ENCODE measurements at regions not wholly inside any gene's neighbourhood (a gene's known extent, or its start where the extent isn't known, plus 50 kb on each side); places are given as distances from the start of the nearest gene placed in this dataset.

DNA sequence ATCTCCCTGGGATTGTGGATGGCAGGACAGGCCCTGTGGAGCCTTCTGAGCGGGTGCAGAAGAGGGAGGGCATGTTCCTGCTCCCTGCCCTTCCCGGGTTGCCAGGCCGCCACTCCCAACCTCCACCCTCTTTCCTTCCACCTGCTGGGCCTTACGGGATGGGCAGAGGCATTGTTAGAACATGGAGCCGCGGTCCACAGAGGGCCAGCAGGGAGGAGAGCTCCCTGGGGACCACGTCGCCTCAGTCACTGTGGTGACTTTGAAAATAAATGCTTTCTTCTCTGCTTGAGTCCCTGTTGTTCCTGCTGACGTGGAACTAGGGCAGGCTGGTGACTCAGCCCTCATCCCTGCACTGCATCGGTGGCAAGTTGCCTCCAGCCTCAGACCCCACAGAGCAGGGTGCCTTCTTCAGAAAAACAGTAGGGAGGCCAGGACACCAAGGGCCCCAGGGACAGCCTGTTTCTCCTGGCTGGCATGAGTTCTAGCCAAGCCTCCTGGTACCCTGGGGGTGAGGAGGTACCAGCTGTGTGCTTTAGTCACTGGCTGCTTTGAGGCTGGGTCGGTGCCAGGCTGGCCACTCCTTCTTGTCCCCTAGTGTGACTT is 224.9 kb downstream of the SEC14L1 start (continued):
- TF ChIP-seq, protein P1, sequence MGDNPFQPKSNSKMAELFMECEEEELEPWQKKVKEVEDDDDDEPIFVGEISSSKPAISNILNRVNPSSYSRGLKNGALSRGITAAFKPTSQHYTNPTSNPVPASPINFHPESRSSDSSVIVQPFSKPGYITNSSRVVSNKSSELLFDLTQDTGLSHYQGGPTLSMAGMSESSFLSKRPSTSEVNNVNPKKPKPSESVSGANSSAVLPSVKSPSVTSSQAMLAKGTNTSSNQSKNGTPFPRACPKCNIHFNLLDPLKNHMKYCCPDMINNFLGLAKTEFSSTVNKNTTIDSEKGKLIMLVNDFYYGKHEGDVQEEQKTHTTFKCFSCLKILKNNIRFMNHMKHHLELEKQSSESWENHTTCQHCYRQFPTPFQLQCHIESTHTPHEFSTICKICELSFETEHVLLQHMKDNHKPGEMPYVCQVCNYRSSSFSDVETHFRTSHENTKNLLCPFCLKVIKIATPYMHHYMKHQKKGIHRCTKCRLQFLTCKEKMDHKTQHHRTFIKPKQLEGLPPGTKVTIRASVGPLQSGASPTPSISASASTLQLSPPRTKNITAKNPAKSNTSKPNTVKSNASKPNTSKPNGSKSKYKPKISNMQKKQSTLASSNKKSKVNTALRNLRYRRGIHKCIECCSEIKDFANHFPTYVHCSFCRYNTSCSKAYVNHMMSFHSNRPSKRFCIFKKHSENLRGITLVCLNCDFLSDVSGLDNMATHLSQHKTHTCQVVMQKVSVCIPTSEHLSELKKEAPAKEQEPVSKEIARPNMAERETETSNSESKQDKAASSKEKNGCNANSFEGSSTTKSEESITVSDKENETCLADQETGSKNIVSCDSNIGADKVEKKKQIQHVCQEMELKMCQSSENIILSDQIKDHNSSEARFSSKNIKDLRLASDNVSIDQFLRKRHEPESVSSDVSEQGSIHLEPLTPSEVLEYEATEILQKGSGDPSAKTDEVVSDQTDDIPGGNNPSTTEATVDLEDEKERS (tag by site-specific recombination; IDR thresholded peaks at IDR 0.05), result no peak
- TF ChIP-seq ZNF837 (tag by site-specific recombination; IDR thresholded peaks at IDR 0.05), result no peak
- TF ChIP-seq ZNF416 (tag by site-specific recombination; IDR thresholded peaks at IDR 0.05), result no peak
- TF ChIP-seq ZBTB11 (tag by site-specific recombination; conservative IDR thresholded peaks at IDR 0.05; ENCODE audit: low read depth), result no peak
- peak; percentile 49 for TF ChIP-seq ZNF366 (tag by site-specific recombination; conservative IDR thresholded peaks at IDR 0.05)
- TF ChIP-seq CTCF (tag by site-specific recombination; IDR thresholded peaks at IDR 0.05), result no peak
- peak; percentile 77 for TF ChIP-seq KLF1 (tag by site-specific recombination; IDR thresholded peaks at IDR 0.05)
- TF ChIP-seq ZNF776 (tag by site-specific recombination; IDR thresholded peaks at IDR 0.05; ENCODE audit: borderline replicate concordance), result no peak
- TF ChIP-seq ZFP69B (tag by site-specific recombination; IDR thresholded peaks at IDR 0.05), result no peak
- TF ChIP-seq ZNF324 (tag by site-specific recombination; IDR thresholded peaks at IDR 0.05), result no peak
- no peak for TF ChIP-seq ZNF747 (tag by site-specific recombination; IDR thresholded peaks at IDR 0.05)
- TF ChIP-seq ZNF626 (tag by site-specific recombination; IDR thresholded peaks at IDR 0.05), result no peak
- no peak for TF ChIP-seq REPIN1 (tag by site-specific recombination; IDR thresholded peaks at IDR 0.05; ENCODE audit: low read depth)
- TF ChIP-seq, protein P2, sequence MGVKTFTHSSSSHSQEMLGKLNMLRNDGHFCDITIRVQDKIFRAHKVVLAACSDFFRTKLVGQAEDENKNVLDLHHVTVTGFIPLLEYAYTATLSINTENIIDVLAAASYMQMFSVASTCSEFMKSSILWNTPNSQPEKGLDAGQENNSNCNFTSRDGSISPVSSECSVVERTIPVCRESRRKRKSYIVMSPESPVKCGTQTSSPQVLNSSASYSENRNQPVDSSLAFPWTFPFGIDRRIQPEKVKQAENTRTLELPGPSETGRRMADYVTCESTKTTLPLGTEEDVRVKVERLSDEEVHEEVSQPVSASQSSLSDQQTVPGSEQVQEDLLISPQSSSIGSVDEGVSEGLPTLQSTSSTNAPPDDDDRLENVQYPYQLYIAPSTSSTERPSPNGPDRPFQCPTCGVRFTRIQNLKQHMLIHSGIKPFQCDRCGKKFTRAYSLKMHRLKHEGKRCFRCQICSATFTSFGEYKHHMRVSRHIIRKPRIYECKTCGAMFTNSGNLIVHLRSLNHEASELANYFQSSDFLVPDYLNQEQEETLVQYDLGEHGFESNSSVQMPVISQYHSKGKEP (tag by site-specific recombination; IDR thresholded peaks at IDR 0.05), result no peak
- no peak for TF ChIP-seq TCF7L2 (IDR thresholded peaks at IDR 0.05; ENCODE audit: borderline replicate concordance, low read depth, low read length)
- no peak for TF ChIP-seq ZNF37A (tag by site-specific recombination; IDR thresholded peaks at IDR 0.05)
- TF ChIP-seq MYNN (tag by site-specific recombination; IDR thresholded peaks at IDR 0.05; ENCODE audit: borderline replicate concordance), result no peak
- no peak for TF ChIP-seq ZFP37 (tag by site-specific recombination; IDR thresholded peaks at IDR 0.05)
- peak; percentile 52 for TF ChIP-seq ZEB2 (tag by site-specific recombination; IDR thresholded peaks at IDR 0.05)
- TF ChIP-seq, protein P3, sequence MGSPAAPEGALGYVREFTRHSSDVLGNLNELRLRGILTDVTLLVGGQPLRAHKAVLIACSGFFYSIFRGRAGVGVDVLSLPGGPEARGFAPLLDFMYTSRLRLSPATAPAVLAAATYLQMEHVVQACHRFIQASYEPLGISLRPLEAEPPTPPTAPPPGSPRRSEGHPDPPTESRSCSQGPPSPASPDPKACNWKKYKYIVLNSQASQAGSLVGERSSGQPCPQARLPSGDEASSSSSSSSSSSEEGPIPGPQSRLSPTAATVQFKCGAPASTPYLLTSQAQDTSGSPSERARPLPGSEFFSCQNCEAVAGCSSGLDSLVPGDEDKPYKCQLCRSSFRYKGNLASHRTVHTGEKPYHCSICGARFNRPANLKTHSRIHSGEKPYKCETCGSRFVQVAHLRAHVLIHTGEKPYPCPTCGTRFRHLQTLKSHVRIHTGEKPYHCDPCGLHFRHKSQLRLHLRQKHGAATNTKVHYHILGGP (tag by site-specific recombination; IDR thresholded peaks at IDR 0.05), result no peak
- TF ChIP-seq, protein P4, sequence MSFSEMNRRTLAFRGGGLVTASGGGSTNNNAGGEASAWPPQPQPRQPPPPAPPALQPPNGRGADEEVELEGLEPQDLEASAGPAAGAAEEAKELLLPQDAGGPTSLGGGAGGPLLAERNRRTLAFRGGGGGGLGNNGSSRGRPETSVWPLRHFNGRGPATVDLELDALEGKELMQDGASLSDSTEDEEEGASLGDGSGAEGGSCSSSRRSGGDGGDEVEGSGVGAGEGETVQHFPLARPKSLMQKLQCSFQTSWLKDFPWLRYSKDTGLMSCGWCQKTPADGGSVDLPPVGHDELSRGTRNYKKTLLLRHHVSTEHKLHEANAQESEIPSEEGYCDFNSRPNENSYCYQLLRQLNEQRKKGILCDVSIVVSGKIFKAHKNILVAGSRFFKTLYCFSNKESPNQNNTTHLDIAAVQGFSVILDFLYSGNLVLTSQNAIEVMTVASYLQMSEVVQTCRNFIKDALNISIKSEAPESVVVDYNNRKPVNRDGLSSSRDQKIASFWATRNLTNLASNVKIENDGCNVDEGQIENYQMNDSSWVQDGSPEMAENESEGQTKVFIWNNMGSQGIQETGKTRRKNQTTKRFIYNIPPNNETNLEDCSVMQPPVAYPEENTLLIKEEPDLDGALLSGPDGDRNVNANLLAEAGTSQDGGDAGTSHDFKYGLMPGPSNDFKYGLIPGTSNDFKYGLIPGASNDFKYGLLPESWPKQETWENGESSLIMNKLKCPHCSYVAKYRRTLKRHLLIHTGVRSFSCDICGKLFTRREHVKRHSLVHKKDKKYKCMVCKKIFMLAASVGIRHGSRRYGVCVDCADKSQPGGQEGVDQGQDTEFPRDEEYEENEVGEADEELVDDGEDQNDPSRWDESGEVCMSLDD (tag by site-specific recombination; IDR thresholded peaks at IDR 0.05), result 0 out of 2 replicates have a peak, but pooled peaks have one; percentile 9
- TF ChIP-seq ZNF423 (tag by site-specific recombination; IDR thresholded peaks at IDR 0.05), result peak; percentile 84
- TF ChIP-seq, protein P5, sequence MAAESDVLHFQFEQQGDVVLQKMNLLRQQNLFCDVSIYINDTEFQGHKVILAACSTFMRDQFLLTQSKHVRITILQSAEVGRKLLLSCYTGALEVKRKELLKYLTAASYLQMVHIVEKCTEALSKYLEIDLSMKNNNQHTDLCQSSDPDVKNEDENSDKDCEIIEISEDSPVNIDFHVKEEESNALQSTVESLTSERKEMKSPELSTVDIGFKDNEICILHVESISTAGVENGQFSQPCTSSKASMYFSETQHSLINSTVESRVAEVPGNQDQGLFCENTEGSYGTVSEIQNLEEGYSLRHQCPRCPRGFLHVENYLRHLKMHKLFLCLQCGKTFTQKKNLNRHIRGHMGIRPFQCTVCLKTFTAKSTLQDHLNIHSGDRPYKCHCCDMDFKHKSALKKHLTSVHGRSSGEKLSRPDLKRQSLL (tag by site-specific recombination; IDR thresholded peaks at IDR 0.05), result 0 out of 2 replicates have a peak, but pooled peaks have one; percentile 58
- no peak for TF ChIP-seq ZNF529 (tag by site-specific recombination; IDR thresholded peaks at IDR 0.05; ENCODE audit: insufficient replicate concordance)
